ENCODE measurements at regions not wholly inside any gene's neighbourhood (a gene's known extent, or its start where the extent isn't known, plus 50 kb on each side); places are given as distances from the start of the nearest gene placed in this dataset.

DNA sequence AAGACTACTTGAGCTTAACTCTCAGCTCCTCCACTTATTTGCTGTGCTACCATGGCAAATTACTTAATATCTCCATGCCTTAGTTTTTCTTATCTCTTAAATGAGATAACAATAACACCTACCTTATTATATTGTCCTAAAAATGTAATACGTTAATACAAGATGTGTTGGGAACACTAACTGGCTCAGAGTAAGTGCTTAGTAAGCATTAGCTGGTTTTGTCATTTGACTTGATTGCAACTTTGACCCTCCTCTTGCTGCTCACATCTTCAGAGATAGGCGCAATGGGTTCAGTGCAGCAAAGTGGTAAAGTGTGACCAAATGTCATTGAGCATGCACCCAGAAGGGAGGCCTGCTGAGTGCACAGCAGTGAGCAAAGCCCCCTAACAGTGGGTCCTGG is 294.5 kb upstream of the CLNK start:
- no peak overlapping the region for H3K9ac ChIP-seq (ENCODE audit: low read depth in 1 of 2, low read length in 2 of 2)

DNA sequence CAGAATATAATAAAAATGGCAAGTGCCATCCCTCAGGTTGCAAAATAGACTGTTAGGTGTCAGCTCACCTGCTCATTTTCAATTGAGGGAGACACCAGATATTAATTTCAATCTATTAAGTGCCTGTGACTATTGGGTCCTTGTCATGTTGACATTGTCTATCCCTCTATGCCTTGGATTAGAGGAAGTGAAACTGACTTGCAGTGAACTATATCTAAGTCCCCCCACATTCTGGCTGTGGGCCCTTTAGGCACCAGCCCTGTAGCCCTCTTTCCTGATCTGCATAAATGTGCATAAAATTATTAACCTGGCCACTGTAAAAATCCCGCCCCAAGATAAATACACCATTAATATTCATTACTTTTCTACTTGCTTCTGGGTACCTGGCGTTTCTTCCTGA is 293.0 kb upstream of the CLNK start:
- H3K27me3 ChIP-seq (ENCODE audit: control insufficient read depth in 4 of 4, insufficient read depth in 4 of 4, low read length in 3 of 4), result no peaks in the 10 kb centered on the region
- DNase-seq (ENCODE audit: low spot score), result no peak
- no peak overlapping the region for H3K27ac ChIP-seq (ENCODE audit: low read depth in 1 of 2, low read length in 2 of 2)
- no peak for TF ChIP-seq HNF4A (conservative IDR thresholded peaks at IDR 0.05)
- TF ChIP-seq, protein P1, sequence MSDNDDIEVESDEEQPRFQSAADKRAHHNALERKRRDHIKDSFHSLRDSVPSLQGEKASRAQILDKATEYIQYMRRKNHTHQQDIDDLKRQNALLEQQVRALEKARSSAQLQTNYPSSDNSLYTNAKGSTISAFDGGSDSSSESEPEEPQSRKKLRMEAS (IDR thresholded peaks at IDR 0.05), result no peak
- TF ChIP-seq, protein P2, sequence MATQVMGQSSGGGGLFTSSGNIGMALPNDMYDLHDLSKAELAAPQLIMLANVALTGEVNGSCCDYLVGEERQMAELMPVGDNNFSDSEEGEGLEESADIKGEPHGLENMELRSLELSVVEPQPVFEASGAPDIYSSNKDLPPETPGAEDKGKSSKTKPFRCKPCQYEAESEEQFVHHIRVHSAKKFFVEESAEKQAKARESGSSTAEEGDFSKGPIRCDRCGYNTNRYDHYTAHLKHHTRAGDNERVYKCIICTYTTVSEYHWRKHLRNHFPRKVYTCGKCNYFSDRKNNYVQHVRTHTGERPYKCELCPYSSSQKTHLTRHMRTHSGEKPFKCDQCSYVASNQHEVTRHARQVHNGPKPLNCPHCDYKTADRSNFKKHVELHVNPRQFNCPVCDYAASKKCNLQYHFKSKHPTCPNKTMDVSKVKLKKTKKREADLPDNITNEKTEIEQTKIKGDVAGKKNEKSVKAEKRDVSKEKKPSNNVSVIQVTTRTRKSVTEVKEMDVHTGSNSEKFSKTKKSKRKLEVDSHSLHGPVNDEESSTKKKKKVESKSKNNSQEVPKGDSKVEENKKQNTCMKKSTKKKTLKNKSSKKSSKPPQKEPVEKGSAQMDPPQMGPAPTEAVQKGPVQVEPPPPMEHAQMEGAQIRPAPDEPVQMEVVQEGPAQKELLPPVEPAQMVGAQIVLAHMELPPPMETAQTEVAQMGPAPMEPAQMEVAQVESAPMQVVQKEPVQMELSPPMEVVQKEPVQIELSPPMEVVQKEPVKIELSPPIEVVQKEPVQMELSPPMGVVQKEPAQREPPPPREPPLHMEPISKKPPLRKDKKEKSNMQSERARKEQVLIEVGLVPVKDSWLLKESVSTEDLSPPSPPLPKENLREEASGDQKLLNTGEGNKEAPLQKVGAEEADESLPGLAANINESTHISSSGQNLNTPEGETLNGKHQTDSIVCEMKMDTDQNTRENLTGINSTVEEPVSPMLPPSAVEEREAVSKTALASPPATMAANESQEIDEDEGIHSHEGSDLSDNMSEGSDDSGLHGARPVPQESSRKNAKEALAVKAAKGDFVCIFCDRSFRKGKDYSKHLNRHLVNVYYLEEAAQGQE (IDR thresholded peaks at IDR 0.05), result no peak
- no peak for TF ChIP-seq GABPA (IDR thresholded peaks at IDR 0.05 in 1 of 2, conservative IDR thresholded peaks at IDR 0.05 in 1 of 2)
- TF ChIP-seq FOXA2 (IDR thresholded peaks at IDR 0.05), result no peak
- H3K4me1 ChIP-seq (ENCODE audit: control insufficient read depth in 4 of 4, insufficient read depth in 4 of 4, low read length in 3 of 4), result no peaks in the 10 kb centered on the region
- H3K4me3 ChIP-seq (ENCODE audit: low read depth in 1 of 3, low read length in 3 of 3), result no peak overlapping the region
- H3K9me3 ChIP-seq (ENCODE audit: control insufficient read depth in 4 of 4, low read length in 3 of 4), result peaks cover 0 to 3% (median 0%) of the 10 kb centered on the region in 4 donors
- 65% methylated on average over 2 of the region's 2 CpGs for WGBS
- no peak overlapping the region for H3K9ac ChIP-seq (ENCODE audit: low read depth in 1 of 2, low read length in 2 of 2)
- no peaks in the 10 kb centered on the region for H3K36me3 ChIP-seq (ENCODE audit: control insufficient read depth in 4 of 4, insufficient read depth in 3 of 4, low read depth in 1 of 4, low read length in 3 of 4)

More for the DNA sequence above, 294.5 kb upstream of the CLNK start:
- DNase-seq (ENCODE audit: low spot score), result no peak
- Histone ChIP-seq H3K36me3 (ENCODE audit: control insufficient read depth in 4 of 4, insufficient read depth in 3 of 4, low read depth in 1 of 4, low read length in 3 of 4) (no peaks in the 10 kb centered on the region), H3K27me3 (ENCODE audit: control insufficient read depth in 4 of 4, insufficient read depth in 4 of 4, low read length in 3 of 4) (no peaks in the 10 kb centered on the region), H3K4me3 (ENCODE audit: low read depth in 1 of 3, low read length in 3 of 3) (no peak overlapping the region), H3K4me1 (ENCODE audit: control insufficient read depth in 4 of 4, insufficient read depth in 4 of 4, low read length in 3 of 4) (no peaks in the 10 kb centered on the region), H3K27ac (ENCODE audit: low read depth in 1 of 2, low read length in 2 of 2) (no peak overlapping the region), H3K9me3 (ENCODE audit: control insufficient read depth in 4 of 4, low read length in 3 of 4) (peaks cover 0 to 3% (median 0%) of the 10 kb centered on the region in 4 donors)
- TF ChIP-seq, protein P3, sequence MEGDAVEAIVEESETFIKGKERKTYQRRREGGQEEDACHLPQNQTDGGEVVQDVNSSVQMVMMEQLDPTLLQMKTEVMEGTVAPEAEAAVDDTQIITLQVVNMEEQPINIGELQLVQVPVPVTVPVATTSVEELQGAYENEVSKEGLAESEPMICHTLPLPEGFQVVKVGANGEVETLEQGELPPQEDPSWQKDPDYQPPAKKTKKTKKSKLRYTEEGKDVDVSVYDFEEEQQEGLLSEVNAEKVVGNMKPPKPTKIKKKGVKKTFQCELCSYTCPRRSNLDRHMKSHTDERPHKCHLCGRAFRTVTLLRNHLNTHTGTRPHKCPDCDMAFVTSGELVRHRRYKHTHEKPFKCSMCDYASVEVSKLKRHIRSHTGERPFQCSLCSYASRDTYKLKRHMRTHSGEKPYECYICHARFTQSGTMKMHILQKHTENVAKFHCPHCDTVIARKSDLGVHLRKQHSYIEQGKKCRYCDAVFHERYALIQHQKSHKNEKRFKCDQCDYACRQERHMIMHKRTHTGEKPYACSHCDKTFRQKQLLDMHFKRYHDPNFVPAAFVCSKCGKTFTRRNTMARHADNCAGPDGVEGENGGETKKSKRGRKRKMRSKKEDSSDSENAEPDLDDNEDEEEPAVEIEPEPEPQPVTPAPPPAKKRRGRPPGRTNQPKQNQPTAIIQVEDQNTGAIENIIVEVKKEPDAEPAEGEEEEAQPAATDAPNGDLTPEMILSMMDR (IDR thresholded peaks at IDR 0.05; ENCODE audit: low read depth, low read length, missing input control), result no peak
- TF ChIP-seq, protein P4, sequence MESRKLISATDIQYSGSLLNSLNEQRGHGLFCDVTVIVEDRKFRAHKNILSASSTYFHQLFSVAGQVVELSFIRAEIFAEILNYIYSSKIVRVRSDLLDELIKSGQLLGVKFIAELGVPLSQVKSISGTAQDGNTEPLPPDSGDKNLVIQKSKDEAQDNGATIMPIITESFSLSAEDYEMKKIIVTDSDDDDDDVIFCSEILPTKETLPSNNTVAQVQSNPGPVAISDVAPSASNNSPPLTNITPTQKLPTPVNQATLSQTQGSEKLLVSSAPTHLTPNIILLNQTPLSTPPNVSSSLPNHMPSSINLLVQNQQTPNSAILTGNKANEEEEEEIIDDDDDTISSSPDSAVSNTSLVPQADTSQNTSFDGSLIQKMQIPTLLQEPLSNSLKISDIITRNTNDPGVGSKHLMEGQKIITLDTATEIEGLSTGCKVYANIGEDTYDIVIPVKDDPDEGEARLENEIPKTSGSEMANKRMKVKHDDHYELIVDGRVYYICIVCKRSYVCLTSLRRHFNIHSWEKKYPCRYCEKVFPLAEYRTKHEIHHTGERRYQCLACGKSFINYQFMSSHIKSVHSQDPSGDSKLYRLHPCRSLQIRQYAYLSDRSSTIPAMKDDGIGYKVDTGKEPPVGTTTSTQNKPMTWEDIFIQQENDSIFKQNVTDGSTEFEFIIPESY (IDR thresholded peaks at IDR 0.05), result no peak
- TF ChIP-seq GABPA (IDR thresholded peaks at IDR 0.05 in 1 of 2, conservative IDR thresholded peaks at IDR 0.05 in 1 of 2) (no peak), FOXA1 (IDR thresholded peaks at IDR 0.05) (no peak), FOXA2 (IDR thresholded peaks at IDR 0.05) (no peak), RXRA (IDR thresholded peaks at IDR 0.05) (no peak), NR2F2 (IDR thresholded peaks at IDR 0.05) (no peak), EGR1 (IDR thresholded peaks at IDR 0.05; ENCODE audit: low read depth in 2 of 2) (no peak)
- TF ChIP-seq, protein P1 (IDR thresholded peaks at IDR 0.05), result no peak
- TF ChIP-seq, protein P5, sequence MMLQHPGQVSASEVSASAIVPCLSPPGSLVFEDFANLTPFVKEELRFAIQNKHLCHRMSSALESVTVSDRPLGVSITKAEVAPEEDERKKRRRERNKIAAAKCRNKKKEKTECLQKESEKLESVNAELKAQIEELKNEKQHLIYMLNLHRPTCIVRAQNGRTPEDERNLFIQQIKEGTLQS (IDR thresholded peaks at IDR 0.05), result no peak
- TF ChIP-seq, protein P2 (IDR thresholded peaks at IDR 0.05), result no peak
- 84% methylated on average over 2 of the region's 2 CpGs for WGBS

Data from liver (tissue), 8 donors.